SK-N-DZ (cell line): ENCODE measurements at regions not wholly inside any gene's neighbourhood (a gene's known extent, or its start where the extent isn't known, plus 50 kb on each side); places are given as distances from the start of the nearest gene placed in this dataset.
A peak's percentile ranks its signal among the peaks of the same experiment; 100 is the strongest.

Source experiments
- DNase-seq: peaks from one replicate; pipeline ENCODE4 v3.0.0-alpha.2; 2015; ENCODE audit warnings: low spot score

- DNase-seq: no peak
Observed at GRCh38 chr9:29928072-29928471, 2354.8 kb upstream of the C9orf72 start.

- no peak for DNase-seq
Observed at GRCh38 chr9:29939559-29939958, 2366.3 kb upstream of the C9orf72 start.

GRCh38 chr9:29945012-29945411, 2371.7 kb upstream of the C9orf72 start:
- no peak for DNase-seq

GRCh38 chr9:29958469-29958868, 2385.2 kb upstream of the C9orf72 start:
- no peak for DNase-seq

GRCh38 chr9:29965834-29966233, 2392.6 kb upstream of the C9orf72 start:
- no peak for DNase-seq

- DNase-seq: no peak
Observed at GRCh38 chr9:29966247-29966646, 2393.0 kb upstream of the C9orf72 start.

GRCh38 chr9:29968831-29969230, 2395.6 kb upstream of the C9orf72 start:
- DNase-seq: no peak

- DNase-seq: no peak
Observed at GRCh38 chr9:29969408-29969807, 2396.1 kb upstream of the C9orf72 start.

- DNase-seq: peak; percentile 21
Observed at GRCh38 chr9:29969856-29970647, 2396.8 kb upstream of the C9orf72 start.

- no peak for DNase-seq
Observed at GRCh38 chr9:29974197-29974596, 2400.9 kb upstream of the C9orf72 start.

GRCh38 chr9:29976981-29977380, 2403.7 kb upstream of the C9orf72 start:
- no peak for DNase-seq

- peak; percentile 34 for DNase-seq
Observed at GRCh38 chr9:29981013-29981412, 2403.4 kb upstream of the ACO1 start.

- DNase-seq: no peak
Observed at GRCh38 chr9:29999645-30000044, 2384.8 kb upstream of the ACO1 start.

- DNase-seq: no peak
Observed at GRCh38 chr9:30010691-30011090, 2373.8 kb upstream of the ACO1 start.

GRCh38 chr9:30012622-30013021, 2371.8 kb upstream of the ACO1 start:
- no peak for DNase-seq

- no peak for DNase-seq
Observed at GRCh38 chr9:30015073-30015472, 2369.4 kb upstream of the ACO1 start.

GRCh38 chr9:30020161-30020560, 2364.3 kb upstream of the ACO1 start:
- DNase-seq: no peak

- DNase-seq: no peak
Observed at GRCh38 chr9:30035761-30036160, 2348.7 kb upstream of the ACO1 start.

GRCh38 chr9:30036558-30036957, 2347.9 kb upstream of the ACO1 start:
- no peak for DNase-seq

- peak; percentile 3 for DNase-seq
Observed at GRCh38 chr9:30039712-30040111, 2344.7 kb upstream of the ACO1 start.

- no peak for DNase-seq
Observed at GRCh38 chr9:30048396-30048795, 2336.0 kb upstream of the ACO1 start.

- DNase-seq: peak; percentile 73
Observed at GRCh38 chr9:30058463-30058862, 2326.0 kb upstream of the ACO1 start.

GRCh38 chr9:30060976-30061375, 2323.5 kb upstream of the ACO1 start:
- no peak for DNase-seq

GRCh38 chr9:30065888-30066287, 2318.6 kb upstream of the ACO1 start:
- DNase-seq: no peak
